Calu3 (cell line): ENCODE measurements at regions not wholly inside any gene's neighbourhood (a gene's known extent, or its start where the extent isn't known, plus 50 kb on each side); places are given as distances from the start of the nearest gene placed in this dataset.

Source experiments
- BruUV-seq: library from RNA; stranded (reverse); fragments of 400-500 nt; replicated peaks from 2 replicates; lab custom pipeline; 2021; lab: Mats Ljungman, UMichigan
- CTCF ChIA-PET: fragments of 300-600 bp; sonication (Branson Sonifier 250); formaldehyde crosslinking; loops from one replicate; lab custom pipeline; 2022; ENCODE audit warnings: antibody characterized with exemption; lab: Charles Lee
- DNase-seq: peaks from one replicate; pipeline ENCODE4 v3.0.0; 2022
- H3K27ac Mint-ChIP-seq: one replicate; pipeline ENCODE4 v1.8.0; 2022; ENCODE audit warnings: mixed read lengths; ENCODE audit not compliant: unreplicated experiment
- H3K27me3 Mint-ChIP-seq: one replicate; pipeline ENCODE4 v1.8.0; 2022; ENCODE audit warnings: mixed read lengths; ENCODE audit not compliant: unreplicated experiment
- H3K36me3 Mint-ChIP-seq: one replicate; pipeline ENCODE4 v1.8.0; 2022; ENCODE audit warnings: mild to moderate bottlenecking, moderate library complexity, mixed read lengths; ENCODE audit not compliant: insufficient read depth, unreplicated experiment
- H3K4me1 Mint-ChIP-seq: one replicate; pipeline ENCODE4 v1.8.0; 2022; ENCODE audit warnings: mild to moderate bottlenecking, low read depth, mixed read lengths; ENCODE audit not compliant: unreplicated experiment
- H3K4me3 Mint-ChIP-seq: one replicate; pipeline ENCODE4 v1.8.0; 2022; ENCODE audit warnings: mild to moderate bottlenecking, low read depth, moderate library complexity, mixed read lengths; ENCODE audit not compliant: unreplicated experiment
- H3K9me3 Mint-ChIP-seq: one replicate; pipeline ENCODE4 v1.8.0; 2022; ENCODE audit warnings: low read depth, mixed read lengths; ENCODE audit not compliant: unreplicated experiment
- intact Hi-C: fragments of 100-400 bp; cut with micrococcal nuclease; formaldehyde crosslinking; loops from one replicate; pipeline ENCODE4 v1.10.0; 2022; ENCODE audit not compliant: unreplicated experiment
- TF ChIP-seq, protein P1 (sequence below): fragments of 200-600 bp; IDR thresholded peaks from one replicate; pipeline ENCODE4 v1.8.0; 2022; ENCODE audit warnings: antibody characterized with exemption; ENCODE audit not compliant: unreplicated experiment

DNA sequence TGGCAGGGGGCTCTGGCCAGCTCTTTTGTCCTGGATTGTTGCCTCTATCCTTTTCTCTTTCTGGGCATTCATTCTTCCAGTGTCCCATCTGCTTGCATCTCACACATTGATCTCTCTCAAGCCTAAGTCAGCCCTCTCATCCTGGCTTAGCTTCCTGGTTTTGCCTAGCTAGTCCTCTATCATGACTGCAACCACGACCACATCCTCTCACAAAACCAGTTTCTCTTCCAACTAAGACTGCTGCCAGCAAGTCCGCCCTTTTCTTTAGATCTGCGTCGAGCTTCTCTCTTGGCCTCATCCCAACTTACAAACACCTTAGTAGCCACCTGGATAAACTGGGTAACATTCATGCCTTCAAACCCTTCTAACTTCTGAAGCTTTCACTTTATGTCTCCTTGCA lies 212.2 kb upstream of the HTR2A start:
- intact Hi-C loops = no loop called here
- DNase-seq = peak; percentile 5
- no peak overlapping the region for H3K27ac Mint-ChIP-seq
- CTCF ChIA-PET = no interaction called here
- no peaks in the 10 kb centered on the region for H3K27me3 Mint-ChIP-seq
- H3K9me3 Mint-ChIP-seq = peaks cover 5% of the 10 kb centered on the region
- H3K36me3 Mint-ChIP-seq = no peaks in the 10 kb centered on the region
- H3K4me3 Mint-ChIP-seq = no peak overlapping the region
- no TSS peak for BruUV-seq
- TF ChIP-seq, protein P1, sequence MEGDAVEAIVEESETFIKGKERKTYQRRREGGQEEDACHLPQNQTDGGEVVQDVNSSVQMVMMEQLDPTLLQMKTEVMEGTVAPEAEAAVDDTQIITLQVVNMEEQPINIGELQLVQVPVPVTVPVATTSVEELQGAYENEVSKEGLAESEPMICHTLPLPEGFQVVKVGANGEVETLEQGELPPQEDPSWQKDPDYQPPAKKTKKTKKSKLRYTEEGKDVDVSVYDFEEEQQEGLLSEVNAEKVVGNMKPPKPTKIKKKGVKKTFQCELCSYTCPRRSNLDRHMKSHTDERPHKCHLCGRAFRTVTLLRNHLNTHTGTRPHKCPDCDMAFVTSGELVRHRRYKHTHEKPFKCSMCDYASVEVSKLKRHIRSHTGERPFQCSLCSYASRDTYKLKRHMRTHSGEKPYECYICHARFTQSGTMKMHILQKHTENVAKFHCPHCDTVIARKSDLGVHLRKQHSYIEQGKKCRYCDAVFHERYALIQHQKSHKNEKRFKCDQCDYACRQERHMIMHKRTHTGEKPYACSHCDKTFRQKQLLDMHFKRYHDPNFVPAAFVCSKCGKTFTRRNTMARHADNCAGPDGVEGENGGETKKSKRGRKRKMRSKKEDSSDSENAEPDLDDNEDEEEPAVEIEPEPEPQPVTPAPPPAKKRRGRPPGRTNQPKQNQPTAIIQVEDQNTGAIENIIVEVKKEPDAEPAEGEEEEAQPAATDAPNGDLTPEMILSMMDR = no peak
- H3K4me1 Mint-ChIP-seq = peaks cover 42% of the 10 kb centered on the region

DNA sequence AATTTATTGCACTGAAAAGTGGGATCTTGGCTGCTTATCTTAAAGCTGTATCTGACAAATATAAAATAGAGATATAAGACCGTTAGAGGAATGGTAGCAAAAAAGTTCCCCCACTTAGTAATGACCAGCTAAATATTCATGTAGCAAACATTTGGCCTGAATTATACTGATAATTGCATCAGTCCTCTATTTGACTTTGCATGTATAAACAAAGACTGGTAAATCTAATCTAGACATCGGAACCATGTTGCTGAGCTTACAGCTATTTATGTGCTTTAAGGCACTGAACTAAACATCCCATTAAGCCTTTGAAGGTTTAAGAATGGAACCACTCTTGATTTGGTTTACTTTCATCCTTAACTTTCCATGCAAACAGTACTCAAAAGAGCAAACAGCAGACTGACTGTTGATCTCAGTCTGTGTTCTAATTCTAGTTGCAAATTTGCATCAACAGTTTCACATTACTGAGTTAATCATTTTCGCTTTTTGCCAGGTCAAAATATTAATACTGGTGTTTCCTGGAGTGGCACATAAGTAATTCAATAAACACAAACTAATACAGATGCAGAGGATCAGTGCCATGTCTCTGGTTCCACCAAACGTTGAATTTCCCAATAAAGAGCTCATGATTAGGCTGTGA lies 203.5 kb upstream of the HTR2A start:
- peaks cover 2% of the 10 kb centered on the region for H3K9me3 Mint-ChIP-seq
- TF ChIP-seq, protein P1 = no peak
- BruUV-seq = no TSS peak
- H3K27me3 Mint-ChIP-seq = no peaks in the 10 kb centered on the region
- intact Hi-C loops = no loop called here
- H3K27ac Mint-ChIP-seq = no peak overlapping the region
- CTCF ChIA-PET = no interaction called here
- DNase-seq = no peak
- no peaks in the 10 kb centered on the region for H3K4me1 Mint-ChIP-seq
- H3K4me3 Mint-ChIP-seq = no peak overlapping the region
- no peaks in the 10 kb centered on the region for H3K36me3 Mint-ChIP-seq

DNA sequence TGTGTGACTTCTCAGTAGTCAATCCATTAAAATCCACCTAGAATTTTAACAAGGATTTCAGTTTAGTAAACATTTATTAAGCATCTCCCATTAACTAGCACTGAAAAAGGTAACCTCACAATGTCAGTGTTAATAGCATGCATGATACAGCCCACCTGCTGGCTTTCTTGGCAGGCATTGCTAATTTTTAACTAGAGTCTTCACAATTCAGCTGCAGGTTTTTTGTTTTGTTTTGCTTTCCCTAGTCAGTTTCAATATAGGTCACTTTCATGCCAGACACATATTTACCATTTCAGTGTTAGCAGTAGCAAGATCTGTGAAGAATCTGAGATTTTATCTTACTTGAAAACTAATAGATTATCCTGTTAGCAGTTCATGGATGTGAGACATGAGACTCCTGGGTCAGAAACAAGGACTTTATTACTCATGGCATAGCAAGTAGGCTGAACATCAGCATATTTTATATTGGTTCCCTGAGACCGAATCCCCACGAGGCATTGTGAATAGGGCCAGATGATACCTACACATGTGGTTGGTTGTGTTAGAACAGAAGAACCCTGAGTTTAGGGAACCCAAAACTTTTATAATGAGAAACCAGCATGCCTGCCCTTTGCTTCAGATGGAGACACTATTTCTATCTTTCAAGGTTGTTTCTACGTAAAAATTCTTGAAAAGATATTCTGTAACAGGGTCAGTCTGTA lies 198.0 kb upstream of the HTR2A start:
- TF ChIP-seq, protein P1 = no peak
- no TSS peak for BruUV-seq
- CTCF ChIA-PET = no interaction called here
- no peak overlapping the region for H3K4me3 Mint-ChIP-seq
- no peak for DNase-seq
- H3K27ac Mint-ChIP-seq = no peak overlapping the region
- no peaks in the 10 kb centered on the region for H3K27me3 Mint-ChIP-seq
- no peaks in the 10 kb centered on the region for H3K9me3 Mint-ChIP-seq
- intact Hi-C loops = no loop called here
- no peaks in the 10 kb centered on the region for H3K4me1 Mint-ChIP-seq
- H3K36me3 Mint-ChIP-seq = no peaks in the 10 kb centered on the region

- no peak overlapping the region for H3K27ac Mint-ChIP-seq
- no peaks in the 10 kb centered on the region for H3K9me3 Mint-ChIP-seq
- H3K4me1 Mint-ChIP-seq = no peaks in the 10 kb centered on the region
- H3K36me3 Mint-ChIP-seq = no peaks in the 10 kb centered on the region
- H3K27me3 Mint-ChIP-seq = no peaks in the 10 kb centered on the region
- no peak for DNase-seq
- no peak overlapping the region for H3K4me3 Mint-ChIP-seq
- TF ChIP-seq, protein P1 = no peak
- CTCF ChIA-PET = interaction anchor here (0.7 kb wide), 1 partner anchor 127 kb away, joined by 3 read pairs; no protein-coding TSS in a partner anchor
- BruUV-seq = no TSS peak
- intact Hi-C loops = no loop called here
Observed at GRCh38 chr13:47092202-47092601, 195.3 kb upstream of the HTR2A start.
